ENCODE measurements at regions not wholly inside any gene's neighbourhood (a gene's known extent, or its start where the extent isn't known, plus 50 kb on each side); places are given as distances from the start of the nearest gene placed in this dataset.
A peak's percentile ranks its signal among the peaks of the same experiment; 100 is the strongest.

DNA sequence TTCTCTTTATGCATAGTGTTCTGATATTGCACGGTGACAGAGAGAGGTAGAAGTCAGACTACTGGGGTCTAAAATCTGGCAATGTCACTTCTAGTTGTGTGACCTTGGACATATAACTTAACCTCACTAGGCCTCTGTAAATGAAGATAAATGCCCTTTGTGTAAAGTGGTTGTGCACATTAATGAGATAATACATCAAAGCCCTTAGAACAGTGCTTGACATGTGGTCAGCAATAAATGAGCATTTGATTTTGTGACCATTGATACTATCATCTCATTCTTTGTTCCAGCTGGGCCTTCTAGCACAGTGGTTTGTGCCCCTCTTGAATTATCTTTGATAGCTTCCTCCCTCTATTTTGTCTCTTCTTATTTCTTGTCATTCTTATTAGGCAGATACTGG is 74.1 kb upstream of the C10orf90 start:
- Histone ChIP-seq H3K9me3 (replicated peaks in 1 of 3) (no peaks in the 10 kb centered on the region), H3K4me3 (no peak overlapping the region), H3K27ac (no peak overlapping the region), H3K4me1 (replicated peaks in 1 of 2) (no peaks in the 10 kb centered on the region), H3K36me3 (replicated peaks in 1 of 2) (no peaks in the 10 kb centered on the region), H3K27me3 (no peaks in the 10 kb centered on the region)
- intact Hi-C loops (cut with DNase I), result no loop called here
- 64 to 79% (median 69%) methylated on average over 1 of the region's 1 CpG for WGBS, 4 donors
- TF ChIP-seq, protein P1, sequence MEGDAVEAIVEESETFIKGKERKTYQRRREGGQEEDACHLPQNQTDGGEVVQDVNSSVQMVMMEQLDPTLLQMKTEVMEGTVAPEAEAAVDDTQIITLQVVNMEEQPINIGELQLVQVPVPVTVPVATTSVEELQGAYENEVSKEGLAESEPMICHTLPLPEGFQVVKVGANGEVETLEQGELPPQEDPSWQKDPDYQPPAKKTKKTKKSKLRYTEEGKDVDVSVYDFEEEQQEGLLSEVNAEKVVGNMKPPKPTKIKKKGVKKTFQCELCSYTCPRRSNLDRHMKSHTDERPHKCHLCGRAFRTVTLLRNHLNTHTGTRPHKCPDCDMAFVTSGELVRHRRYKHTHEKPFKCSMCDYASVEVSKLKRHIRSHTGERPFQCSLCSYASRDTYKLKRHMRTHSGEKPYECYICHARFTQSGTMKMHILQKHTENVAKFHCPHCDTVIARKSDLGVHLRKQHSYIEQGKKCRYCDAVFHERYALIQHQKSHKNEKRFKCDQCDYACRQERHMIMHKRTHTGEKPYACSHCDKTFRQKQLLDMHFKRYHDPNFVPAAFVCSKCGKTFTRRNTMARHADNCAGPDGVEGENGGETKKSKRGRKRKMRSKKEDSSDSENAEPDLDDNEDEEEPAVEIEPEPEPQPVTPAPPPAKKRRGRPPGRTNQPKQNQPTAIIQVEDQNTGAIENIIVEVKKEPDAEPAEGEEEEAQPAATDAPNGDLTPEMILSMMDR (IDR thresholded peaks at IDR 0.05), result no peak
- no peak for TF ChIP-seq POLR2A (IDR thresholded peaks at IDR 0.05)
- DNase-seq, result no peak

DNA sequence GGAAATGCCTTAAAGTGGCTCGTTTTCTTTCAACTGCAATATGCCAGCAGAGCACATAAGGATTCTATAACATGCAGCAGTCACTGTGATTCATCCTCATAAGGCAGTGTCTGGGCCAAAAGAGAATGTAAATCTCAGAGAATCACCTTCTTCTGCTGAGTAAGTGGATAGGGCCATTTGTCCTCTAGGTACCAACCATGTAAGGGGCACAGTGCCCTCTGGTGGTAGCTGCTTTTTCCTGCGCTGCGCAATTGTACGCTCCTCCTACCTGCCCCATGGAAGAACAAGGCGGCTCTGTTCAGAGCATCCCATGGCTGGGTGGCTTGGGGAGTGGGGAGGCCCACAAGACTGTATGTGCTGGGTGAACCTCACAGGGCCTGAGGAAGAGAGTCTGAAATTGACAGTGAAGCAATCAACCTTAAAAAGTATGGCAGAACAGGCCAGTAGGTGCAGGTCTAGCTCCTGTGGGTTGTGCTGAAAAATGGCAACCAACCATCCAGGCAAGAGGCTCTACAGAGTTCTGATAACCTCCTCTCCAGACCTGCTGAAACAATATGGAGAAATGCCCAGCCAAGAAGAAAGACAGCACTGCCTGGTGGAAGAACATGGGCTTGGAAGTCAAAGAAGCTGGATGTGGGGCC is 78.6 kb upstream of the C10orf90 start:
- intact Hi-C loops (cut with DNase I), result no loop called here
- Histone ChIP-seq H3K27me3 (no peaks in the 10 kb centered on the region), H3K27ac (no peak overlapping the region), H3K9me3 (replicated peaks in 1 of 3) (no peaks in the 10 kb centered on the region), H3K4me1 (replicated peaks in 1 of 2) (no peaks in the 10 kb centered on the region), H3K36me3 (replicated peaks in 1 of 2) (no peaks in the 10 kb centered on the region), H3K4me3 (no peak overlapping the region)
- 6 to 8% (median 7%) methylated on average over 1 to 5 of the region's 5 CpGs for WGBS, 4 donors
- peak; percentile 60 to 85 (median 75) for DNase-seq
- TF ChIP-seq, protein P1 (IDR thresholded peaks at IDR 0.05), result peak; percentile 40 to 70 (median 66)
- no peak for TF ChIP-seq POLR2A (IDR thresholded peaks at IDR 0.05)

DNA sequence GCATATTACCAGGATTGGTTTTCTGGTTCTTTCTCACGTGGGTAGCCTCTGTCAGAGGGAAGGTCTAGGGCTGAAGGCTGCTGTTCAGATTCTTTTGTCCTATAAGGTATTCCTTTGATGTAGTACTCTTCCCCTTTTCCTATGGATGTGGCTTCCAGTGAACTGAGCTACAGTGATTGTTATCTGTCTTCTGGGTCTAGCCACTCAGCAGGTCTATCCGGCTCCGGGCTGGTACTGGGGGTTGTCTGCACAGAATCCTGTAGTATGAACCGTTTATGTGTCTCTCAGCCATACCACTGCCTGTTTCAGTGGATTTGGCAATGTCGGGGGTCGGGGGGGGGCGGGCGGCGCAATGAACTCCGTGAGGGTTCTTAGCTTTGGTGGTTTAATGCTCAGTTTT is 84.5 kb upstream of the C10orf90 start:
- Histone ChIP-seq H3K4me3 (no peak overlapping the region), H3K9me3 (replicated peaks in 1 of 3) (no peaks in the 10 kb centered on the region), H3K27me3 (no peaks in the 10 kb centered on the region), H3K4me1 (replicated peaks in 1 of 2) (no peaks in the 10 kb centered on the region), H3K27ac (no peak overlapping the region), H3K36me3 (replicated peaks in 1 of 2) (no peaks in the 10 kb centered on the region)
- TF ChIP-seq POLR2A (IDR thresholded peaks at IDR 0.05), result no peak
- TF ChIP-seq, protein P1 (IDR thresholded peaks at IDR 0.05), result no peak
- intact Hi-C loops (cut with DNase I), result no loop called here
- 70 to 88% (median 81%) methylated on average over 2 to 10 of the region's 10 CpGs for WGBS, 4 donors
- DNase-seq, result no peak

DNA sequence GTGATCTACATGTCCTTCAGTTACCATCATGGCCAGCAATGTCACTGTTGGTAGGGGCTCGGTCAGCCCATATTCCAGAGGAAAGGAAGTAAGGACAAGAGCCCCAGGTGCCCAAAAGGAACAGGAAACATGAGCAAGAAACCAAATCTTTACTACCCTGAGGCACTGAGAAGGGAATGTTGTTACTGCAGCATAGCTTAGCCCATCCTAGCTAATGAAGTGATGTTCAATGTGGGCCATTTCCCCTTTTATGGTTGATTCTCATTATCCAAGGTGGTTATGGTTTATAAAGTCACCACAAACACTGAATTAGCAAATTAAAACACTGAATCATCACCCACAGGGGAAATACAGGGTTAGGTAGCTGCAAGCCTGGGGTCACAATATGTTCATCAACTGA is 88.4 kb upstream of the C10orf90 start:
- intact Hi-C loops (cut with DNase I), result no loop called here
- 83 to 100% (median 97%) methylated on average over 1 of the region's 1 CpG for WGBS, 4 donors
- no peak overlapping the region for H3K27ac ChIP-seq

More for the DNA sequence above, 88.4 kb upstream of the C10orf90 start:
- Histone ChIP-seq H3K4me1 (replicated peaks in 1 of 2) (no peaks in the 10 kb centered on the region), H3K9me3 (replicated peaks in 1 of 3) (no peaks in the 10 kb centered on the region), H3K4me3 (no peak overlapping the region), H3K27me3 (no peaks in the 10 kb centered on the region), H3K36me3 (replicated peaks in 1 of 2) (no peaks in the 10 kb centered on the region)
- DNase-seq, result no peak
- TF ChIP-seq POLR2A (IDR thresholded peaks at IDR 0.05), result no peak
- TF ChIP-seq, protein P1 (IDR thresholded peaks at IDR 0.05), result no peak

All from adrenal gland (tissue), 9 donors.